ENCODE measurements at regions not wholly inside any gene's neighbourhood (a gene's known extent, or its start where the extent isn't known, plus 50 kb on each side); places are given as distances from the start of the nearest gene placed in this dataset.

DNA sequence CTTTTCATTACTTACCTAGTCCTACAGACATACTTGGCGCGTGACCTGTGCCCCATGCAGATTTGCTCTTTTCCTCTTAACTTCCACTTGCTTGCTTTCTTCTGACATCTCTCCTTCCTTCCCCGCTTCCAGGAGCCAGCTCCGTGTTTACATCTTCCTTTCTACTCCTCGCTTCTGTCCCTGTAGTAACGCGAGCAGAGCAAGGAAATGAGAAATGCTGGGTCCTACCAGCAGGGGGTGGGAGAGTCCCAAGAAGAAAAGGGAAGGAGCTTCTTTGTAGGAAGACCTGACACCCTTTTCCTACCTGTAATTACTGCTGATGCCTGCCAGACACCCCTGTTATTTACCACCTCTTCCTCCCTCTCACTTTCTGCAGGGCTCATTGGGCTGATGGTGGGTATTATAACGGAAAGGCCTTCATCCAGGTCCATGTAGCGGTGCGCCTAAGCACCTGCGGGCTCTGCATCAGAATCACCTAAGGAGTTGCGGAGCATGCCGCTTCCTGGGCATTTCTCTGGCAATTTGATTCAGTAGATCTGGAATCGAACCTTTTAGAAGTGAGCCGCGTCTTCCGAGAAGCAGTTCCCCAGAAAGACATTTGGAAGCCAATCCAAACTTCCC is 1260.8 kb upstream of the WWC1 start:
- TF ChIP-seq, protein P1, sequence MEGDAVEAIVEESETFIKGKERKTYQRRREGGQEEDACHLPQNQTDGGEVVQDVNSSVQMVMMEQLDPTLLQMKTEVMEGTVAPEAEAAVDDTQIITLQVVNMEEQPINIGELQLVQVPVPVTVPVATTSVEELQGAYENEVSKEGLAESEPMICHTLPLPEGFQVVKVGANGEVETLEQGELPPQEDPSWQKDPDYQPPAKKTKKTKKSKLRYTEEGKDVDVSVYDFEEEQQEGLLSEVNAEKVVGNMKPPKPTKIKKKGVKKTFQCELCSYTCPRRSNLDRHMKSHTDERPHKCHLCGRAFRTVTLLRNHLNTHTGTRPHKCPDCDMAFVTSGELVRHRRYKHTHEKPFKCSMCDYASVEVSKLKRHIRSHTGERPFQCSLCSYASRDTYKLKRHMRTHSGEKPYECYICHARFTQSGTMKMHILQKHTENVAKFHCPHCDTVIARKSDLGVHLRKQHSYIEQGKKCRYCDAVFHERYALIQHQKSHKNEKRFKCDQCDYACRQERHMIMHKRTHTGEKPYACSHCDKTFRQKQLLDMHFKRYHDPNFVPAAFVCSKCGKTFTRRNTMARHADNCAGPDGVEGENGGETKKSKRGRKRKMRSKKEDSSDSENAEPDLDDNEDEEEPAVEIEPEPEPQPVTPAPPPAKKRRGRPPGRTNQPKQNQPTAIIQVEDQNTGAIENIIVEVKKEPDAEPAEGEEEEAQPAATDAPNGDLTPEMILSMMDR (IDR thresholded peaks at IDR 0.05) = peak in 3 of 4 donors; percentile 7 to 21 (median 20)
- TF ChIP-seq POLR2A (IDR thresholded peaks at IDR 0.05) = no peak
